Ishikawa (cell line): ENCODE measurements at regions not wholly inside any gene's neighbourhood (a gene's known extent, or its start where the extent isn't known, plus 50 kb on each side); places are given as distances from the start of the nearest gene placed in this dataset.

Experiments
- CEBPB ChIP-seq: IDR thresholded peaks from 2 replicates; pipeline ENCODE4 v1.6.1; 2012
- EGR1 ChIP-seq: IDR thresholded peaks from 2 replicates; pipeline ENCODE4 v1.6.1; 2012
- EP300 ChIP-seq: IDR thresholded peaks from 2 replicates; pipeline ENCODE4 v1.6.1; 2012; ENCODE audit warnings: borderline replicate concordance
- FOXM1 ChIP-seq: IDR thresholded peaks from 2 replicates; pipeline ENCODE4 v1.6.1; 2012; ENCODE audit warnings: low read depth, borderline replicate concordance
- NFIC ChIP-seq: IDR thresholded peaks from 2 replicates; pipeline ENCODE4 v1.6.1; 2012
- RAD21 ChIP-seq: IDR thresholded peaks from 2 replicates; pipeline ENCODE4 v1.6.1; 2012; ENCODE audit warnings: low read depth
- REST ChIP-seq: IDR thresholded peaks from 2 replicates; pipeline ENCODE4 v1.6.1; 2012; ENCODE audit warnings: low read depth, mild to moderate bottlenecking
- TCF12 ChIP-seq: IDR thresholded peaks from 2 replicates; pipeline ENCODE4 v1.6.1; 2012; ENCODE audit warnings: low read depth
- YY1 ChIP-seq: IDR thresholded peaks from 2 replicates; pipeline ENCODE4 v1.6.1; 2012; ENCODE audit warnings: low read depth
- TF ChIP-seq, protein P1 (sequence below): IDR thresholded peaks from 2 replicates; pipeline ENCODE4 v1.6.1; 2012
- TF ChIP-seq, protein P2 (sequence below): IDR thresholded peaks from 2 replicates; pipeline ENCODE4 v1.6.1; 2012

DNA sequence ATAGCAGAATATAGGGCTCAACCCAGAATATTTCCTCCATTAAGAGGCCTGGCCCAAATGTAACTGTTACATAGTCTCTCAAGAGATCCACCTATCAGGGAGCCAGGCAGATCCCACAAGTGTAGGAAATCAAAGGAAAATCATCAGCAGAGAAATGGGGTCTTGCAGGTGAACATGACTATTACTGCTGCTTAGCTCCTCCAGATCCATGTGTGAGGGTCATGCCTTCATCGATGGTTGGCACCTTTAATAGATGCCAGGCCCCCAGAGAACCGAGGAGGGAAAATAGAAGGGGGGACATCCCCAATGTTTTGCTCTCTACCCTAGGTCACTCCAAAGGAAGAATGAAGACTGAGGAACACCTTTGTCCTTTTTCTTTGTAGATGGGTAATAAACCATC lies 1029.9 kb upstream of the CADM2 start:
- TF ChIP-seq EP300 (no peak), RAD21 (no peak), TCF12 (no peak), REST (no peak), FOXM1 (no peak), CEBPB (no peak), YY1 (no peak), EGR1 (no peak), NFIC (no peak)
- TF ChIP-seq, protein P1, sequence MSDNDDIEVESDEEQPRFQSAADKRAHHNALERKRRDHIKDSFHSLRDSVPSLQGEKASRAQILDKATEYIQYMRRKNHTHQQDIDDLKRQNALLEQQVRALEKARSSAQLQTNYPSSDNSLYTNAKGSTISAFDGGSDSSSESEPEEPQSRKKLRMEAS = no peak
- TF ChIP-seq, protein P2, sequence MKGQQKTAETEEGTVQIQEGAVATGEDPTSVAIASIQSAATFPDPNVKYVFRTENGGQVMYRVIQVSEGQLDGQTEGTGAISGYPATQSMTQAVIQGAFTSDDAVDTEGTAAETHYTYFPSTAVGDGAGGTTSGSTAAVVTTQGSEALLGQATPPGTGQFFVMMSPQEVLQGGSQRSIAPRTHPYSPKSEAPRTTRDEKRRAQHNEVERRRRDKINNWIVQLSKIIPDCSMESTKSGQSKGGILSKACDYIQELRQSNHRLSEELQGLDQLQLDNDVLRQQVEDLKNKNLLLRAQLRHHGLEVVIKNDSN = no peak
